ENCODE measurements at regions not wholly inside any gene's neighbourhood (a gene's known extent, or its start where the extent isn't known, plus 50 kb on each side); places are given as distances from the start of the nearest gene placed in this dataset.
"Not testable (repeated sequence)": the region's sequence is repeated elsewhere in the genome, so short reads cannot be mapped to it uniquely, and the experiment has no call there.

- no peak for TF ChIP-seq CTCF (IDR thresholded peaks at IDR 0.05; ENCODE audit: insufficient read depth, low read length)
- no peak overlapping the region for H3K4me3 ChIP-seq (ENCODE audit: low read depth, low read length)
Observed at GRCh38 chr15:72851586-72851985, 68.0 kb upstream of the ADPGK start.

GRCh38 chr15:72850833-72851232 is 67.3 kb upstream of the ADPGK start:
- H3K4me3 ChIP-seq (ENCODE audit: low read depth, low read length), result no peak overlapping the region
- no peak for TF ChIP-seq CTCF (IDR thresholded peaks at IDR 0.05; ENCODE audit: insufficient read depth, low read length)
- DNase-seq (ENCODE audit: low read depth), result no peak

More at GRCh38 chr15:72851586-72851985, 68.0 kb upstream of the ADPGK start:
- no peak for DNase-seq (ENCODE audit: low read depth)

GRCh38 chr15:72847806-72848205 is 64.2 kb upstream of the ADPGK start:
- no peak for TF ChIP-seq CTCF (IDR thresholded peaks at IDR 0.05; ENCODE audit: insufficient read depth, low read length)
- DNase-seq (ENCODE audit: low read depth), result no peak
- no peak overlapping the region for H3K4me3 ChIP-seq (ENCODE audit: low read depth, low read length)

- TF ChIP-seq CTCF (IDR thresholded peaks at IDR 0.05; ENCODE audit: insufficient read depth, low read length), result no peak
- DNase-seq (ENCODE audit: low read depth), result no peak
- H3K4me3 ChIP-seq (ENCODE audit: low read depth, low read length), result no peak overlapping the region
Observed at GRCh38 chr15:72847033-72847432, 63.5 kb upstream of the ADPGK start.

- TF ChIP-seq CTCF (IDR thresholded peaks at IDR 0.05; ENCODE audit: insufficient read depth, low read length), result no peak
- H3K4me3 ChIP-seq (ENCODE audit: low read depth, low read length), result no peak overlapping the region
- peak; percentile 13 for DNase-seq (ENCODE audit: low read depth)
Observed at GRCh38 chr15:72845981-72846383, 62.4 kb upstream of the ADPGK start.

- TF ChIP-seq CTCF (IDR thresholded peaks at IDR 0.05; ENCODE audit: insufficient read depth, low read length), result no peak
- no peak for DNase-seq (ENCODE audit: low read depth)
- H3K4me3 ChIP-seq (ENCODE audit: low read depth, low read length), result no peak overlapping the region
Observed at GRCh38 chr15:72844067-72844466, 60.5 kb upstream of the ADPGK start.

DNA sequence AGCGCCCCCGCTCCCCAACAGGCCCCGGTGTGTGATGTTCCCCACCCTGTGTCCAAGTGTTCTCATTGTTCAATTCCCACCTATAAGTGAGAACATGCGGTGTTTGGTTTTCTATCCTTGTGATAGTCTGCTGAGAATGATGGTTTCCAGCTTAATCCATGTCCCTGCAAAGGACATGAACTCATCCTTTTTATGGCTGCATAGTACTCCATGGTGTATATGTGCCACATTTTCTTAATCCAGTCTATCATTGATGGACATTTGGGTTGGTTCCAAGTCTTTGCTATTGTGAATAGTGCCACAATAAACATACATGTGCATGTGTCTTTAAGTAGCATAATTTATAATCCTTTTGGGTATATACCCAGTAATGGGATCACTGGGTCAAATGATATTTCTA is 59.8 kb upstream of the ADPGK start:
- H3K4me3 ChIP-seq (ENCODE audit: low read depth, low read length); DNase-seq (ENCODE audit: low read depth): not testable (repeated sequence)

Data from fibroblast of the aortic adventitia (primary cell).